ENCODE measurements at regions not wholly inside any gene's neighbourhood (a gene's known extent, or its start where the extent isn't known, plus 50 kb on each side); places are given as distances from the start of the nearest gene placed in this dataset.

- Histone ChIP-seq H3K27ac (ENCODE audit: low read depth in 1 of 3, low read length in 2 of 3) (no peak overlapping the region), H3K9me3 (ENCODE audit: control insufficient read depth in 2 of 2, insufficient read depth in 1 of 2, low read depth in 1 of 2, low read length in 1 of 2) (peaks cover 0 to 13% of the 10 kb centered on the region in 2 donors), H3K4me1 (ENCODE audit: control insufficient read depth in 3 of 3, insufficient read depth in 2 of 3, low read depth in 1 of 3, low read length in 2 of 3) (no peaks in the 10 kb centered on the region), H3K27me3 (ENCODE audit: control insufficient read depth in 3 of 3, insufficient read depth in 3 of 3, low read length in 3 of 3) (no peaks in the 10 kb centered on the region), H3K4me3 (ENCODE audit: low read depth in 1 of 3, low read length in 3 of 3) (no peak overlapping the region), H3K36me3 (ENCODE audit: control insufficient read depth in 3 of 3, insufficient read depth in 2 of 3, low read depth in 1 of 3, low read length in 3 of 3) (no peaks in the 10 kb centered on the region)
- FAIRE-seq, result no peak
- no peak for DNase-seq
- 68 to 89% (median 88%) methylated on average over 2 of the region's 2 CpGs for WGBS, 3 donors
Observed at GRCh38 chr15:39115379-39116057, 465.4 kb upstream of the THBS1 start.

- 67 to 77% (median 74%) methylated on average over 2 of the region's 2 CpGs for WGBS, 3 donors
- DNase-seq (no peak), FAIRE-seq (no peak)
- H3K27me3 ChIP-seq (ENCODE audit: control insufficient read depth in 3 of 3, insufficient read depth in 3 of 3, low read length in 3 of 3), result no peaks in the 10 kb centered on the region
- no peaks in the 10 kb centered on the region for H3K36me3 ChIP-seq (ENCODE audit: control insufficient read depth in 3 of 3, insufficient read depth in 2 of 3, low read depth in 1 of 3, low read length in 3 of 3)
- peaks cover 0 to 13% of the 10 kb centered on the region in 2 donors for H3K9me3 ChIP-seq (ENCODE audit: control insufficient read depth in 2 of 2, insufficient read depth in 1 of 2, low read depth in 1 of 2, low read length in 1 of 2)
- no peak overlapping the region for H3K27ac ChIP-seq (ENCODE audit: low read depth in 1 of 3, low read length in 2 of 3)
- H3K4me1 ChIP-seq (ENCODE audit: control insufficient read depth in 3 of 3, insufficient read depth in 2 of 3, low read depth in 1 of 3, low read length in 2 of 3), result no peaks in the 10 kb centered on the region
- H3K4me3 ChIP-seq (ENCODE audit: low read depth in 1 of 3, low read length in 3 of 3), result no peak overlapping the region
Observed at GRCh38 chr15:39118510-39118909, 462.4 kb upstream of the THBS1 start.

GRCh38 chr15:39124155-39124552 is 456.7 kb upstream of the THBS1 start:
- H3K36me3 ChIP-seq (ENCODE audit: control insufficient read depth in 3 of 3, insufficient read depth in 2 of 3, low read depth in 1 of 3, low read length in 3 of 3), result no peaks in the 10 kb centered on the region
- H3K27me3 ChIP-seq (ENCODE audit: control insufficient read depth in 3 of 3, insufficient read depth in 3 of 3, low read length in 3 of 3), result no peaks in the 10 kb centered on the region
- 75 to 84% (median 76%) methylated on average over 7 of the region's 7 CpGs for WGBS, 3 donors
- peaks cover 6 to 16% (median 11%) of the 10 kb centered on the region in 3 donors for H3K4me1 ChIP-seq (ENCODE audit: control insufficient read depth in 3 of 3, insufficient read depth in 2 of 3, low read depth in 1 of 3, low read length in 2 of 3)
- FAIRE-seq, result no peak
- H3K4me3 ChIP-seq (ENCODE audit: low read depth in 1 of 3, low read length in 3 of 3), result no peak overlapping the region
- H3K27ac ChIP-seq (ENCODE audit: low read depth in 1 of 3, low read length in 2 of 3), result no peak overlapping the region
- DNase-seq, result no peak
- H3K9me3 ChIP-seq (ENCODE audit: control insufficient read depth in 2 of 2, insufficient read depth in 1 of 2, low read depth in 1 of 2, low read length in 1 of 2), result no peaks in the 10 kb centered on the region

GRCh38 chr15:39124553-39125171 is 456.2 kb upstream of the THBS1 start:
- WGBS, 3 donors, result 40 to 58% (median 47%) methylated on average over 6 of the region's 6 CpGs
- FAIRE-seq, result no peak
- Histone ChIP-seq H3K27me3 (ENCODE audit: control insufficient read depth in 3 of 3, insufficient read depth in 3 of 3, low read length in 3 of 3) (no peaks in the 10 kb centered on the region), H3K27ac (ENCODE audit: low read depth in 1 of 3, low read length in 2 of 3) (no peak overlapping the region), H3K9me3 (ENCODE audit: control insufficient read depth in 2 of 2, insufficient read depth in 1 of 2, low read depth in 1 of 2, low read length in 1 of 2) (no peaks in the 10 kb centered on the region), H3K4me3 (ENCODE audit: low read depth in 1 of 3, low read length in 3 of 3) (no peak overlapping the region), H3K4me1 (ENCODE audit: control insufficient read depth in 3 of 3, insufficient read depth in 2 of 3, low read depth in 1 of 3, low read length in 2 of 3) (peaks cover 6 to 16% (median 11%) of the 10 kb centered on the region in 3 donors), H3K36me3 (ENCODE audit: control insufficient read depth in 3 of 3, insufficient read depth in 2 of 3, low read depth in 1 of 3, low read length in 3 of 3) (no peaks in the 10 kb centered on the region)
- DNase-seq, result peak; percentile 40 to 64

- Histone ChIP-seq H3K27ac (ENCODE audit: low read depth in 1 of 3, low read length in 2 of 3) (no peak overlapping the region), H3K4me1 (ENCODE audit: control insufficient read depth in 3 of 3, insufficient read depth in 2 of 3, low read depth in 1 of 3, low read length in 2 of 3) (peaks cover 6 to 16% (median 11%) of the 10 kb centered on the region in 3 donors), H3K4me3 (ENCODE audit: low read depth in 1 of 3, low read length in 3 of 3) (no peak overlapping the region), H3K27me3 (ENCODE audit: control insufficient read depth in 3 of 3, insufficient read depth in 3 of 3, low read length in 3 of 3) (no peaks in the 10 kb centered on the region), H3K36me3 (ENCODE audit: control insufficient read depth in 3 of 3, insufficient read depth in 2 of 3, low read depth in 1 of 3, low read length in 3 of 3) (no peaks in the 10 kb centered on the region), H3K9me3 (ENCODE audit: control insufficient read depth in 2 of 2, insufficient read depth in 1 of 2, low read depth in 1 of 2, low read length in 1 of 2) (no peaks in the 10 kb centered on the region)
- FAIRE-seq (no peak), DNase-seq (no peak)
- WGBS, 3 donors, result 64 to 83% (median 71%) methylated on average over 2 of the region's 2 CpGs
Observed at GRCh38 chr15:39125226-39125625, 455.7 kb upstream of the THBS1 start.

GRCh38 chr15:39125904-39126303 is 455.0 kb upstream of the THBS1 start:
- Histone ChIP-seq H3K9me3 (ENCODE audit: control insufficient read depth in 2 of 2, insufficient read depth in 1 of 2, low read depth in 1 of 2, low read length in 1 of 2) (no peaks in the 10 kb centered on the region), H3K4me1 (ENCODE audit: control insufficient read depth in 3 of 3, insufficient read depth in 2 of 3, low read depth in 1 of 3, low read length in 2 of 3) (peaks cover 6 to 16% (median 11%) of the 10 kb centered on the region in 3 donors), H3K27me3 (ENCODE audit: control insufficient read depth in 3 of 3, insufficient read depth in 3 of 3, low read length in 3 of 3) (no peaks in the 10 kb centered on the region), H3K36me3 (ENCODE audit: control insufficient read depth in 3 of 3, insufficient read depth in 2 of 3, low read depth in 1 of 3, low read length in 3 of 3) (no peaks in the 10 kb centered on the region), H3K4me3 (ENCODE audit: low read depth in 1 of 3, low read length in 3 of 3) (no peak overlapping the region), H3K27ac (ENCODE audit: low read depth in 1 of 3, low read length in 2 of 3) (no peak overlapping the region)
- DNase-seq (peak; percentile 47), FAIRE-seq (no peak)
- 40 to 45% (median 45%) methylated on average over 4 of the region's 4 CpGs for WGBS, 3 donors

- no peak for FAIRE-seq
- no peak for DNase-seq
- 11 to 34% (median 33%) methylated on average over 2 of the region's 2 CpGs for WGBS, 3 donors
Observed at GRCh38 chr15:39127151-39127790, 453.6 kb upstream of the THBS1 start.

GRCh38 chr15:39127925-39128617 is 452.8 kb upstream of the THBS1 start:
- H3K4me3 ChIP-seq (ENCODE audit: low read depth in 1 of 3, low read length in 3 of 3), result no peak overlapping the region
- DNase-seq, result peak; percentile 63 to 88
- no peaks in the 10 kb centered on the region for H3K9me3 ChIP-seq (ENCODE audit: control insufficient read depth in 2 of 2, insufficient read depth in 1 of 2, low read depth in 1 of 2, low read length in 1 of 2)
- WGBS, 3 donors, result 16 to 49% (median 38%) methylated on average over 2 of the region's 2 CpGs
- H3K27ac ChIP-seq (ENCODE audit: low read depth in 1 of 3, low read length in 2 of 3), result peak overlapping the region; percentile 8 to 20 (median 12)
- FAIRE-seq, result no peak
- no peaks in the 10 kb centered on the region for H3K27me3 ChIP-seq (ENCODE audit: control insufficient read depth in 3 of 3, insufficient read depth in 3 of 3, low read length in 3 of 3)
- no peaks in the 10 kb centered on the region for H3K36me3 ChIP-seq (ENCODE audit: control insufficient read depth in 3 of 3, insufficient read depth in 2 of 3, low read depth in 1 of 3, low read length in 3 of 3)
- H3K4me1 ChIP-seq (ENCODE audit: control insufficient read depth in 3 of 3, insufficient read depth in 2 of 3, low read depth in 1 of 3, low read length in 2 of 3), result peaks cover 6 to 16% (median 11%) of the 10 kb centered on the region in 3 donors

More at GRCh38 chr15:39127151-39127790, 453.6 kb upstream of the THBS1 start:
- Histone ChIP-seq H3K27me3 (ENCODE audit: control insufficient read depth in 3 of 3, insufficient read depth in 3 of 3, low read length in 3 of 3) (no peaks in the 10 kb centered on the region), H3K9me3 (ENCODE audit: control insufficient read depth in 2 of 2, insufficient read depth in 1 of 2, low read depth in 1 of 2, low read length in 1 of 2) (no peaks in the 10 kb centered on the region), H3K4me3 (ENCODE audit: low read depth in 1 of 3, low read length in 3 of 3) (no peak overlapping the region), H3K27ac (ENCODE audit: low read depth in 1 of 3, low read length in 2 of 3) (peak overlapping the region in 1 of 3 donors; percentile 15), H3K4me1 (ENCODE audit: control insufficient read depth in 3 of 3, insufficient read depth in 2 of 3, low read depth in 1 of 3, low read length in 2 of 3) (peaks cover 6 to 16% (median 11%) of the 10 kb centered on the region in 3 donors), H3K36me3 (ENCODE audit: control insufficient read depth in 3 of 3, insufficient read depth in 2 of 3, low read depth in 1 of 3, low read length in 3 of 3) (no peaks in the 10 kb centered on the region)

Measured in small intestine (tissue), 7 donors.